ENCODE measurements at regions not wholly inside any gene's neighbourhood (a gene's known extent, or its start where the extent isn't known, plus 50 kb on each side); places are given as distances from the start of the nearest gene placed in this dataset.
"Not testable (repeated sequence)": the region's sequence is repeated elsewhere in the genome, so short reads cannot be mapped to it uniquely, and the experiment has no call there.

GRCh38 chr2:11998218-11998617 is 251.8 kb downstream of the LPIN1 start:
- DNase-seq: no peak

- DNase-seq: no peak
Observed at GRCh38 chr2:11998626-11999378, 252.4 kb downstream of the LPIN1 start.

- no peak for DNase-seq
Observed at GRCh38 chr2:12001621-12002020, 255.2 kb downstream of the LPIN1 start.

DNA sequence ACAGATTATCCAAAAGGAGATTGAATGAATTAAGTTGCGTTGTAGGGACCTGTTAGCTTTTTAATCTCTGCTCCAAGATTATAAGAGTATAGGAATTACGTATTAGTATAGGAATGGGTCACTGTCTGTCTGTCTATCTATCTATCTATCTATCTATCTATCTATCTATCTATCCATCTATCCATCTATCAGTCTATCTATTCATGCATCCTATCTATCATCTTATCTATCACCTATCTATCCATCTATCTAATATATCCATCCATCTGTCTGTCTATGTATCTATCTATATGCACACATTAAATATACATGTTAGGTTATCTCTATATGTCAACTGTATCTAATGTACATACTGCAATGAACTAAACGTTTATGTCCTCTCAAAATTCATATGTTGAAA is 255.8 kb downstream of the LPIN1 start:
- no peak for DNase-seq

DNA sequence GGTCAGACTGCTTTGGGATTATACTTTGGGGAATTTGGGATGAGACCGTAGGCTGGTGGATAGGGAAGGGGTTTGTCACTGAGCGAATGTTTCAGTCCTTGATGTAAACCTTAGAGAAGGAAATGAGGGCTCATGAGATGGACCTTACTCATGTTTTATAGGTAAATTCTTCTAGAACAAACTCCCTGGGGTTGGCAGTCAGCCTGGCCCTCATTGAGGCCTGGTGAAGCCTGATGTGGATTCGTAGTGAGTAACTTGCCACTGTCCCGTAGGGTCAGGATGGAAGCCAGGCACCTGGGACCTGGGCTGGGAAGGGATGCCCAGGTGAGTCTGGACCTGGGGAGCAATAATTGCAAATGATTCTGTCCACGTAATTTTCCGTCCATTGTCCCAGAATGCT is 258.3 kb downstream of the LPIN1 start:
- no peak for DNase-seq

GRCh38 chr2:12005886-12006681 is 259.7 kb downstream of the LPIN1 start:
- DNase-seq: peak; percentile 21

- no peak for DNase-seq
Observed at GRCh38 chr2:12006850-12007249, 260.4 kb downstream of the LPIN1 start.

DNA sequence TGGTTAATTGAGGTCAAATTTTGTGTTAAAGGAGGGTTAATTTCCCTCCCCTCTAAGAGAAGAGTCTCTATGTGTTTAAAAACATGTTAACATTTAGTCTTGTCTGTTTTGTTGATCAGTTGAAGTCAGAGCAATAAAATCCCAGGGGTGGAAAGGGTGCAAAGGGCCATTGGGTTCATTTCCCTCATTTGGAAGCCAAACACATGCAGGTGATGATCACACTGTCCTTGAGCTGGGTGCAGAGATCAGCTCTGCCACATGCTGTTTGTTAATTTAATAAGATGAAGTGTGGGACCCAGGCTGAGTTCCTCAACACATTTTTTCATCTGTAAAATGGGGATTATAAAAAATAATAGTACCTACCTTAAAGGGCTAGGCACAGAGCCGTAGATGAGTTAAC is 260.9 kb downstream of the LPIN1 start:
- no peak for DNase-seq

DNA sequence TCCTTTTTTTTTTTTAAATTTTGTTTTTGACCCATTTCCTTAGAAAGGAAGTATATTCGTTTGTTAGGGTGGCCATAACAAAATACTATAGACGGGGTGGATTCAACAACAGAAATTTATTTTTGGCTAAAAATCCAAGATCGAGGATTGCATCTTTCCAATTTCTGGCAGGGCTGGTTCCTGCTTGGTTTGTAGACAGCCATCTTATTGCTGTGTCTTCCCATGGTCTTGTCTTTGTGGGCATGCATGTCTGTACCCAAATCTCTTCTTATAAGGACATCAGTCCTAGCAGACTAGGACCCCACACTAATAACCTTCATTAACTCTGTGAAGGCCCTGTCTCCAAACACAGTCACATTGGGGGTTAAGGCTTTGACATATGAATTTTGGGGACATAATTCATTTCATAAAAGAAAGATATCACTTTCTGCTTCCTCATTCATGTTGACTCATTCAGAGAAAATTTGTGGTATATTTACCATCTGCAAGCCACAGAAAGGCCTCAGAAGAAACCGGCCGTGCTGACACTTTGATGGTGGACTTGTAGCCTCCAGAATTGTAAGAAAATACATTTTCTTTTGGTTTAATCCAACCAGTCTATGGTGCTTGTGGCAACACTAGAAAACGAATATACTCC is 262.1 kb downstream of the LPIN1 start:
- DNase-seq: no peak

DNA sequence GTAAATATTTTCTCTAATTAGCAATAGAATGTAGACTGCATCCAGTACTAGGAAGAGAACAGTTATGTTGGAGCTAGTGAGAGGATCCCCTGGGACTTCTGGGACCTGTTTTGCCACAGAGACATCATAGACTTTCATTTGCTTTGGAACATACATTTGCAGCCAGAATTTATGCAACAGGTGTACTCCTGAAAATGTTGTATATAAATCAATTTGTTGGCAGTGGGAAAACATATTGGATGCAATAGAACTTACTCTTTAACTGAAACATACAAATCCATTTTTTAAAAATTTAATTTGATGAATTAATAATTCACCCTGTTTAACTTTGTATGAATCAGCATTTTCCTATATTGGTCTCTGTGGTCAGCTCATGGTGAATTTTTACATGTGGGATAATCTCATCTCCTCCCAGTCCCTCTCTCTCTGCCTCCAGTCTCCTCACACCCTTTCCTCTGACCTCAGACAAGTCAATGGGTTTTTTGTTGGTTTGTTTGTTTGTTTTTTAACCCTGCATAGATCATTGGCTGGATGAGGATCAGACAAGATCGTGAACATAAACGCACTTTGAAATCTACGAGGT is 263.0 kb downstream of the LPIN1 start:
- DNase-seq: no peak

GRCh38 chr2:12010059-12010458 is 263.6 kb downstream of the LPIN1 start:
- no peak for DNase-seq

- DNase-seq: no peak
Observed at GRCh38 chr2:12010779-12011178, 264.3 kb downstream of the LPIN1 start.

DNA sequence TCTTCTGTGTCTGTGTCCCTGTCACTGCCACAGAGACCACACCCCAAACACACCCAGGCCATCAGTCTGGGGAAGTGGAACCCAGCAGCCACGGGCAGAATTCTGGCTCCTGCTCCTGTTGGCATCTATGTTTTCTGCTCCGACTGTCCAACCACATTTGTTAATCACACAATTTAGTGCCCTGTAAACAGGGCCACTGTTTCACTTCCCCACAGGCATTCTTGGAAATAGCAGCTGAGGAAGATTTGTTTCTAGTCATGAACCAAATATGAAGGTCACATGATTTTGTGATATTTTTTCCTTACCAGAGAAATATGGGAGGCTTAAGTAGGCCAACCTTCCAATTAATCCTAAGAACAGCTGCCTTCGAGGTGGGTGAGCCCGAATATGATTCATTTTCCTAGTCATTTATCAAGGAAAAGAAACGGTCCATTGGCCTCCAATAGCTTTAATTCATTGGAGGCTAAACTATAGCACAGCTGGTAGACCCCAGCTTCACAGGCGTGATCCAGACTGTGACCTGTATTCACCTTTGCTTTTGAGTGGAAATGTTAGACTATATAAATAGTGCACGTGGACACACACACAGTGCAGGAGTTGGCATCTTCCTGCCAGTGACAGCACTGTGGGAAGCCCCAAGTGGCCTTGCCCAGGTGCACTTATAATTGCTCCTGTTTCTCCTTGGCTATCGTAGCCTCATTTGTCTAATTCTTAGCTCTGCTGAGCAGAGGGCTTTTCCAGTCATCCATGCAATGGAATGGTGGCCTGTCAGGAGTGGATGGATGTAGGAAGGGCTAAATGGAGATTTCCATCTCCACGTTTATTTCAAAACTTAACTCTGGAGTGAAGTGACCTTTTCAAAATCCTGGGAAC is 267.9 kb downstream of the LPIN1 start:
- peak; percentile 43 for DNase-seq

- no peak for DNase-seq
Observed at GRCh38 chr2:12017499-12018157, 271.2 kb downstream of the LPIN1 start.

DNA sequence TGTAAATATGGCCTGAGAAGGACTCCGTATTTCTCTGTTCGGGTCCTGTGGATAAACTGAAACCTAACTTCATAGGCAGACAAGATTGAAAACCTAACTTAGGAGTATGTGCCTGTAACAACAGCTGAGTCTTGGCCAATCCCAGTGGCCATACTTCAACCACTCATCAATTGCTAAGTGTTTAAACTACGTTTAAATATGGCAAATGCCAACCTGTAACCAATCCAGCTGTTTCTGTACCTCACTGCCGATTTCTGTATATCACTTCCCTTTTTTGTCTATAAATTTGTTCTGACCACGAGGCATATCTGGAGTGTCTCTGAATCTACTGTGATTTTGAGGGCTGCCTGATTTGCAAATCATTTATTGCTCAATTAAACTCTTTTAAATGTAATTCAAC is 272.3 kb downstream of the LPIN1 start:
- not testable (repeated sequence) for DNase-seq

GRCh38 chr2:12020833-12021469 is 274.5 kb downstream of the LPIN1 start:
- DNase-seq: no peak

- not testable (repeated sequence) for DNase-seq
Observed at GRCh38 chr2:12024197-12024907, 277.9 kb downstream of the LPIN1 start.

- no peak for DNase-seq
Observed at GRCh38 chr2:12027136-12027535, 280.7 kb downstream of the LPIN1 start.

- peak; percentile 52 for DNase-seq
Observed at GRCh38 chr2:12031866-12032265, 285.4 kb downstream of the LPIN1 start.

DNA sequence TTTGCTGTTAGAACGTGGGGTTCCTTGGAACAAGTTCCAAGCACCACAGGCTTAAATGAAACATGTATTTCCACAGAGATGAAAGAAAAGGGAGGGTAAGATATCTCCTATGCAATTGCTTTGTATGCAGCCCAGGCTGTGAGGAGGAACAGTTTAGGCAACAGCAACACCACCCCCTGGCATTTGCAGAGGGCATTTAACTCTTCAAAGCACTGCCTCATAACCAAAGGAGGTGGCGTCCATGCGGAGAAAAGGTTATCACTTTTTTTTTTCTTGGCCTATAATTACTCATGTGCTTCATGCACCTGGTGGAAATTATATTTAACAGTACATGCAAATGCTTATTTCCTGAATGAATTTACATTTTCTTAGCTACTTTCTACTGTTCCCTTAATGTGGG is 286.0 kb downstream of the LPIN1 start:
- DNase-seq: no peak

- no peak for DNase-seq
Observed at GRCh38 chr2:12032975-12033374, 286.5 kb downstream of the LPIN1 start.

Data from NCI-H2029 (cell line).